ENCODE measurements at regions not wholly inside any gene's neighbourhood (a gene's known extent, or its start where the extent isn't known, plus 50 kb on each side); places are given as distances from the start of the nearest gene placed in this dataset.

- TF ChIP-seq, protein P1, sequence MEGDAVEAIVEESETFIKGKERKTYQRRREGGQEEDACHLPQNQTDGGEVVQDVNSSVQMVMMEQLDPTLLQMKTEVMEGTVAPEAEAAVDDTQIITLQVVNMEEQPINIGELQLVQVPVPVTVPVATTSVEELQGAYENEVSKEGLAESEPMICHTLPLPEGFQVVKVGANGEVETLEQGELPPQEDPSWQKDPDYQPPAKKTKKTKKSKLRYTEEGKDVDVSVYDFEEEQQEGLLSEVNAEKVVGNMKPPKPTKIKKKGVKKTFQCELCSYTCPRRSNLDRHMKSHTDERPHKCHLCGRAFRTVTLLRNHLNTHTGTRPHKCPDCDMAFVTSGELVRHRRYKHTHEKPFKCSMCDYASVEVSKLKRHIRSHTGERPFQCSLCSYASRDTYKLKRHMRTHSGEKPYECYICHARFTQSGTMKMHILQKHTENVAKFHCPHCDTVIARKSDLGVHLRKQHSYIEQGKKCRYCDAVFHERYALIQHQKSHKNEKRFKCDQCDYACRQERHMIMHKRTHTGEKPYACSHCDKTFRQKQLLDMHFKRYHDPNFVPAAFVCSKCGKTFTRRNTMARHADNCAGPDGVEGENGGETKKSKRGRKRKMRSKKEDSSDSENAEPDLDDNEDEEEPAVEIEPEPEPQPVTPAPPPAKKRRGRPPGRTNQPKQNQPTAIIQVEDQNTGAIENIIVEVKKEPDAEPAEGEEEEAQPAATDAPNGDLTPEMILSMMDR (IDR thresholded peaks at IDR 0.05): peak in 1 of 6 experiments; percentile 15
- TF ChIP-seq POLR2A (IDR thresholded peaks at IDR 0.05): no peak
Measured at GRCh38 chr3:164375995-164376394, 702.3 kb downstream of the SI start.
